Ishikawa (cell line): ENCODE measurements at regions not wholly inside any gene's neighbourhood (a gene's known extent, or its start where the extent isn't known, plus 50 kb on each side); places are given as distances from the start of the nearest gene placed in this dataset.

Experiments used
- EP300 ChIP-seq: IDR thresholded peaks from 2 replicates; pipeline ENCODE4 v1.6.1; 2012; ENCODE audit warnings: borderline replicate concordance
- REST ChIP-seq: IDR thresholded peaks from 2 replicates; pipeline ENCODE4 v1.6.1; 2012; ENCODE audit warnings: low read depth, mild to moderate bottlenecking
- TEAD4 ChIP-seq: IDR thresholded peaks from 2 replicates; pipeline ENCODE4 v1.6.1; 2012
- ZBTB7A ChIP-seq: IDR thresholded peaks from 2 replicates; pipeline ENCODE4 v1.6.1; 2012; ENCODE audit warnings: low read depth
- TF ChIP-seq, protein P1 (sequence below): IDR thresholded peaks from 2 replicates; pipeline ENCODE4 v1.6.1; 2012

- TF ChIP-seq REST (no peak), TEAD4 (no peak), ZBTB7A (no peak), EP300 (no peak)
- TF ChIP-seq, protein P1, sequence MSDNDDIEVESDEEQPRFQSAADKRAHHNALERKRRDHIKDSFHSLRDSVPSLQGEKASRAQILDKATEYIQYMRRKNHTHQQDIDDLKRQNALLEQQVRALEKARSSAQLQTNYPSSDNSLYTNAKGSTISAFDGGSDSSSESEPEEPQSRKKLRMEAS = no peak
Measured at GRCh38 chrX:63428348-63428747, 77.2 kb upstream of the SPIN4 start.
